ENCODE measurements at regions not wholly inside any gene's neighbourhood (a gene's known extent, or its start where the extent isn't known, plus 50 kb on each side); places are given as distances from the start of the nearest gene placed in this dataset.
A peak's percentile ranks its signal among the peaks of the same experiment; 100 is the strongest.

DNA sequence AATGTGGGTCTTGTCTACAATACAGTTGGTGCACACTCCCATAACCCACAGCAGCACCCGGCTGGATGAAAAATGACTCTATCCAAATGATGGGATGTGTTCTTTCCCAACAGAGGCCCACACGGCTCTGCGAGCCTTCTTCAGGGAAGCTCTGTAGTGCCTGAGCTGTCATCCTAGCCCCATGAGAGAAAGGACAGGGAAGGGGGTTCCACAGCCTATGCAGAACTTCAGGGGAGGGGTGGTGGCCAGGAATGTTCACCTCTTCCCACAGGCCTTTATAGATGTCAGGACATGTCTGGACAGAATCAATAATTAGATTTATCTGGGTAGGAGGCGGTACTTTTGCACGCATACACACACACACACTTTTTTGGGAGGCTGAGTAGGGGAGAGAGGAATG lies 109.0 kb downstream of the JCAD start:
- no peak for DNase-seq (ENCODE audit: low spot score in 2 of 2, unreplicated experiment in 2 of 2)
- Mint-ChIP-seq H3K27me3 (ENCODE audit: low read depth) (no peaks in the 10 kb centered on the region), H3K4me3 (no peak overlapping the region), H3K4me1 (peaks cover 58% of the 10 kb centered on the region), H3K36me3 (no peaks in the 10 kb centered on the region), H3K9me3 (no peaks in the 10 kb centered on the region), H3K27ac (peak overlapping the region; percentile 92)
- TF ChIP-seq, protein P1, sequence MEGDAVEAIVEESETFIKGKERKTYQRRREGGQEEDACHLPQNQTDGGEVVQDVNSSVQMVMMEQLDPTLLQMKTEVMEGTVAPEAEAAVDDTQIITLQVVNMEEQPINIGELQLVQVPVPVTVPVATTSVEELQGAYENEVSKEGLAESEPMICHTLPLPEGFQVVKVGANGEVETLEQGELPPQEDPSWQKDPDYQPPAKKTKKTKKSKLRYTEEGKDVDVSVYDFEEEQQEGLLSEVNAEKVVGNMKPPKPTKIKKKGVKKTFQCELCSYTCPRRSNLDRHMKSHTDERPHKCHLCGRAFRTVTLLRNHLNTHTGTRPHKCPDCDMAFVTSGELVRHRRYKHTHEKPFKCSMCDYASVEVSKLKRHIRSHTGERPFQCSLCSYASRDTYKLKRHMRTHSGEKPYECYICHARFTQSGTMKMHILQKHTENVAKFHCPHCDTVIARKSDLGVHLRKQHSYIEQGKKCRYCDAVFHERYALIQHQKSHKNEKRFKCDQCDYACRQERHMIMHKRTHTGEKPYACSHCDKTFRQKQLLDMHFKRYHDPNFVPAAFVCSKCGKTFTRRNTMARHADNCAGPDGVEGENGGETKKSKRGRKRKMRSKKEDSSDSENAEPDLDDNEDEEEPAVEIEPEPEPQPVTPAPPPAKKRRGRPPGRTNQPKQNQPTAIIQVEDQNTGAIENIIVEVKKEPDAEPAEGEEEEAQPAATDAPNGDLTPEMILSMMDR (IDR thresholded peaks at IDR 0.05; ENCODE audit: unreplicated experiment): no peak

DNA sequence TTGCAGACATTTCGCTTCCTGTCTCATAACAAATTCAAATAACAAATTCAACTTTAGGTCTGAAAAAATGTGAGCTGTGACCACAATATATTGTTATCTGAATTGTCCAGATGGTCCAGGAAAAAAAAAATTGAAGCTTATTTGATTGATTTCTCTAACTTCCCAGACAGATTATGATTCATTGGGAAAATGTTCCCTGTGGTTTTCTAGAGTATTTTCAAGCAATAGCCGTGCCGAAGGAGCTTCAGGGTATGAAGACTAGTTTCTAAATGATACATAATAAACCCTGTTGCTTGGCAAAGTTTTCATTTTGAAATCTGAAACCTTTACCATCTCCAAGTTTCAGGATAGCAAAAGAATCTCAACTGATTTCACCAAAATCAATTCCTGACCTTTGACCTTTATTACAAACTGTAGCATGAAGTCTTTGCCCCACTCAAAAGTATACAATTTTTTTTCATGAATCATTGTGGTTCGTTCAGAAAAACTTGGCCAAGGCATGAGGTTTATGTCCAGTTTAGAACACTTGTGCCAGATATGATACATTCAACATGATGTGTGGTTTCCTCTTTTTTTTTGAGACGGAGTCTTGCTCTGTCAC lies 109.9 kb downstream of the JCAD start:
- no peak for DNase-seq (ENCODE audit: low spot score in 2 of 2, unreplicated experiment in 2 of 2)
- Mint-ChIP-seq H3K27me3 (ENCODE audit: low read depth) (no peaks in the 10 kb centered on the region), H3K9me3 (no peaks in the 10 kb centered on the region), H3K4me3 (no peak overlapping the region), H3K27ac (peak overlapping the region; percentile 92), H3K36me3 (no peaks in the 10 kb centered on the region), H3K4me1 (peaks cover 58% of the 10 kb centered on the region)
- TF ChIP-seq, protein P1 (IDR thresholded peaks at IDR 0.05; ENCODE audit: unreplicated experiment): no peak

DNA sequence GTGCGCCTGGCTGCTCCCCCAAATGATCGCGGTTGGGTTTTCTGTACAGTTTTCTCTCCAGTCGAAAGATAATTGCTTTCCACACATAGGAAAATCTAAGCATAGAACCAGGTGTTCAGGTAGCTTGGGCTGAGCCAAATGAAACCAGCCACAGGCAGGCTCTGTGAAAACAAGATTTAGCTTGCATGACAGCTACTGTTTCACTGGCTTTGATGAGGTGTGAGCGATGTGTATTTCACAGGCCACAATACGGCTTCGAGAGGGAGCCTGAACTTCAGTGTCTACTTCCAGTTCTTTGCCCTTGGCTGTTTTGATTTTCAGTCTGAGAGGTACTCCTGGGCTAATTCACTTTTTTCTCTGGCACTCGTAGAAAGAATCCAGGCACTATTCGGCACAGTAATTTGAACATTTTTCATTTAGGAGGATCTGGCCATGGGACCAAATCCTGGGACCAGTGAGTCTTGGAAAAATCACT lies 110.5 kb downstream of the JCAD start:
- H3K9me3 Mint-ChIP-seq: no peaks in the 10 kb centered on the region
- TF ChIP-seq, protein P1 (IDR thresholded peaks at IDR 0.05; ENCODE audit: unreplicated experiment): no peak
- peak overlapping the region; percentile 92 for H3K27ac Mint-ChIP-seq
- no peaks in the 10 kb centered on the region for H3K36me3 Mint-ChIP-seq
- H3K4me3 Mint-ChIP-seq: no peak overlapping the region
- H3K4me1 Mint-ChIP-seq: peaks cover 58% of the 10 kb centered on the region
- H3K27me3 Mint-ChIP-seq (ENCODE audit: low read depth): no peaks in the 10 kb centered on the region
- DNase-seq (ENCODE audit: low spot score in 2 of 2, unreplicated experiment in 2 of 2): no peak

DNA sequence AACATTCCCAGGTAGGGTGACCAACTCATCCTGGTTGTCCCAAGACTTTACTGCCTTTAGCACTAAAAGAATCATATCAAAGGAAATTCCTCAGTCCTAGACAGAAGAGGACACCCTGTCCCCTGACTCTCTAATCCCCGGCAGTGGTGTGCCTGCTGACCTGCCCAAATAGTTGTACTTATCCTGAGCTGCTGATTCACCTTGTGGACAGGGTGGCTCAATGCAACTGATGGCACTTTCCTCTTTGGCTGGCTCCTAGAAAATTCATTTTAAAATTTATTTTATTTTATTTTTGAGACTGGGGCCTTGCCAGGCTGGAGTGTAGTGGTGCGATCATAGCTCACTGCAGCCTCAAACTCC lies 111.7 kb downstream of the JCAD start:
- no peak overlapping the region for H3K4me3 Mint-ChIP-seq
- peaks cover 56% of the 10 kb centered on the region for H3K4me1 Mint-ChIP-seq
- no peaks in the 10 kb centered on the region for H3K36me3 Mint-ChIP-seq
- H3K27ac Mint-ChIP-seq: peak overlapping the region; percentile 36
- DNase-seq (ENCODE audit: low spot score in 2 of 2, unreplicated experiment in 2 of 2): no peak
- no peaks in the 10 kb centered on the region for H3K27me3 Mint-ChIP-seq (ENCODE audit: low read depth)
- TF ChIP-seq, protein P1 (IDR thresholded peaks at IDR 0.05; ENCODE audit: unreplicated experiment): no peak
- no peaks in the 10 kb centered on the region for H3K9me3 Mint-ChIP-seq

DNA sequence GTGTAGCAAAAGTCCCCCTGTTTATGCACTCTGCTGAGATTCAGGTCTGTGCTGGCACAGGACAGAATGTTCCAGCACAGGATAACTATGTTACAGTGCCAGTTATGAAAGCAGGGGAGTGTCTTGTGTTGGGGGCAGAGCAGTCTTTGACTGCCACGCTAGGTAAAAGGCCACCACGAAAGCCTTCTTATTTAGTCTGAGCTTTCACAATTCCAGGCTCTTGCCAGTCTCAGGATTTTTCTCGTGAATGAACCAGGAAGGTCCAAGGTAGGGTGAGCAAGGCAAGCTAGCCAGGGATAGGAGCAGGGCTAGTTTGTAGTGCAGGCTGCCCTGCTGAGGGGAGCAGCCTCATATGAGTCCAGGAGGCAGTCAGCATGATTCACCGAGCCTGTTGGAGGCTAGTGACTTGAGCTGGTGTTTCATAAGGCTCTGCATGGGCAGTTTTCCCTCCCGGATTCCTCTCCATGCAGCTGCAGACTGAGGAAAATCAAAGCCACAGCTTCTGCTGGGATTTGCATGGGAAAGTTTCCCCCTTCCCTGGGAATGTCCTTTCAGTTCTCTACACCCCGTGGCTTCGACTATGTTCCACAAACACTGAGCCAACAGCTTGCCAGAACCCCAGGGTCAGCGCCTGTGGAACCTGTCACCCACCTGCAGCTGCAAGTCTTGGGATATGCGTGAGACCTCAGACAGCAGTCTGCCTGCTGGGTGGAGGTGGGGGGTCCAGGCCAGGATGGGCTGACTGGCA lies 112.3 kb downstream of the JCAD start:
- Mint-ChIP-seq H3K36me3 (no peaks in the 10 kb centered on the region), H3K9me3 (no peaks in the 10 kb centered on the region), H3K4me3 (no peak overlapping the region), H3K27me3 (ENCODE audit: low read depth) (no peaks in the 10 kb centered on the region), H3K4me1 (peaks cover 51% of the 10 kb centered on the region), H3K27ac (peak overlapping the region; percentile 36)
- TF ChIP-seq, protein P1 (IDR thresholded peaks at IDR 0.05; ENCODE audit: unreplicated experiment): no peak
- DNase-seq (ENCODE audit: low spot score in 2 of 2, unreplicated experiment in 2 of 2): no peak

All from mesothelial cell of epicardium (in vitro differentiated cells).